DND-41 (cell line): ENCODE measurements at regions not wholly inside any gene's neighbourhood (a gene's known extent, or its start where the extent isn't known, plus 50 kb on each side); places are given as distances from the start of the nearest gene placed in this dataset.
A peak's percentile ranks its signal among the peaks of the same experiment; 100 is the strongest.

Experiments
- ATAC-seq: fragments of 200-7000 bp; cut with Tn5 transposase; 3 replicates; pipeline ENCODE4 v1.9.1; 2021; ENCODE audit warnings: low read depth; ENCODE audit not compliant: insufficient read depth
- DNase-seq: peaks from one replicate; pipeline ENCODE4 v3.0.0-alpha.2; 2020
- H2AFZ ChIP-seq: 2 replicates; pipeline ENCODE4 v1.6.0; 2012; ENCODE audit warnings: low read depth, low read length
- H3K27ac ChIP-seq: 2 replicates; pipeline ENCODE4 v1.5.1; 2012; ENCODE audit warnings: low read length, inconsistent platforms
- H3K27me3 ChIP-seq: fragments of 200-600 bp; sonication (generic); 2 replicates; pipeline ENCODE4 v1.6.0; 2012; ENCODE audit warnings: low read length, mild to moderate bottlenecking, inconsistent platforms; ENCODE audit not compliant: insufficient read depth, poor library complexity
- H3K36me3 ChIP-seq: 2 replicates; pipeline ENCODE4 v1.5.1; 2012; ENCODE audit warnings: low read length, inconsistent platforms; ENCODE audit not compliant: insufficient read depth
- H3K4me1 ChIP-seq: 2 replicates; pipeline ENCODE4 v1.5.1; 2012; ENCODE audit warnings: mild to moderate bottlenecking, low read length; ENCODE audit not compliant: insufficient read depth
- H3K4me2 ChIP-seq: 2 replicates; pipeline ENCODE4 v1.6.0; 2012; ENCODE audit warnings: mild to moderate bottlenecking, moderate library complexity, low read length, inconsistent platforms; ENCODE audit not compliant: insufficient read depth
- H3K4me3 ChIP-seq, 2 experiments: fragments of 200-600 bp in 1 of 2; shearing (Covaris generic) in 1 of 2; 2 replicates each; pipeline ENCODE4 v1.5.1; 2012 to 2016; ENCODE audit warnings: inconsistent platforms in 2 of 2, low read length in 2 of 2, mild to moderate bottlenecking in 2 of 2, low read depth in 1 of 2, moderate library complexity in 1 of 2
- H3K79me2 ChIP-seq: 2 replicates; pipeline ENCODE4 v1.6.0; 2012; ENCODE audit warnings: low read length, inconsistent platforms; ENCODE audit not compliant: insufficient read depth
- H3K9ac ChIP-seq: 2 replicates; pipeline ENCODE4 v1.6.0; 2012; ENCODE audit warnings: low read depth, mild to moderate bottlenecking, inconsistent platforms, low read length, moderate library complexity
- H3K9me3 ChIP-seq: 2 replicates; pipeline ENCODE4 v1.5.1; 2012; ENCODE audit warnings: low read length, moderate library complexity, mild to moderate bottlenecking, inconsistent platforms; ENCODE audit not compliant: insufficient read depth, severe bottlenecking
- H4K20me1 ChIP-seq: 2 replicates; pipeline ENCODE4 v1.6.0; 2012; ENCODE audit warnings: low read length; ENCODE audit not compliant: insufficient read depth
- CTCF ChIP-seq: IDR thresholded peaks from 2 replicates; pipeline ENCODE4 v1.5.1; 2012; ENCODE audit warnings: borderline replicate concordance, low read length, moderate library complexity, mild to moderate bottlenecking; ENCODE audit not compliant: poor library complexity, severe bottlenecking; ENCODE audit errors: extremely low read depth
- EZH2 ChIP-seq: IDR thresholded peaks from 3 replicates; pipeline ENCODE4 v1.6.1; 2012; ENCODE audit warnings: borderline replicate concordance, low read depth, mild to moderate bottlenecking, moderate library complexity, low read length, inconsistent platforms; ENCODE audit not compliant: severe bottlenecking

GRCh38 chrX:13464599-13465275, 104.7 kb upstream of the EGFL6 start:
- Histone ChIP-seq H3K27me3 (no peaks in the 10 kb centered on the region), H3K4me1 (peaks cover 23% of the 10 kb centered on the region), H3K27ac (peak overlapping the region; percentile 85), H3K4me2 (no peak overlapping the region), H3K79me2 (no peaks in the 10 kb centered on the region), H4K20me1 (no peaks in the 10 kb centered on the region), H3K9ac (no peak overlapping the region), H3K36me3 (no peaks in the 10 kb centered on the region), H2AFZ (no peak overlapping the region), H3K4me3 (no peak overlapping the region), H3K9me3 (peaks cover 9% of the 10 kb centered on the region)
- no peak for TF ChIP-seq CTCF
- no peak for TF ChIP-seq EZH2
- DNase-seq (no peak), ATAC-seq (no peak)

DNA sequence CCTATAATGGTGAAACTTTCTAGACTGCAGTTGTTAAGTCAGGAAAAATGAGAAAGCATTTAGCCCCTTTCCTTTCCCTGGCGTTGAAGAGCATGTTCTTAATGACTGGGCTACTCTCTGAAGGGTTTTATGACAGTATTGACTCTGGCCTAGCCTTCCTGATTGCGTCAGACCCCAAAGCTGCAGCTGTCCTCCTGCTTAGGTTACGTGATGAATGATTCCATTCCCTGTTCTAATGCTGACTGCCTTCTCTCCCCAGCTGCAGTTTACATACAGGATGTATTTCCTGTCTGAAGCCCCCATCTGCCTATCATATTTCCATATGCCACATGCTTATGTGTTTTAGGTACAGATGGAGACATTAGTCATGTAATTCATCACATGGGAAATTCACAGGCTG, 105.8 kb upstream of the EGFL6 start:
- DNase-seq (peak; percentile 77), ATAC-seq (peak; percentile 98)
- Histone ChIP-seq H4K20me1 (no peaks in the 10 kb centered on the region), H3K36me3 (no peaks in the 10 kb centered on the region), H3K4me1 (peaks cover 23% of the 10 kb centered on the region), H3K4me2 (peak overlapping the region; percentile 36; the same call in 1 of the 2 replicates), H3K79me2 (no peaks in the 10 kb centered on the region), H3K9ac (peak overlapping the region; percentile 43), H2AFZ (peak overlapping the region; percentile 58), H3K4me3 (no peak overlapping the region), H3K27me3 (no peaks in the 10 kb centered on the region), H3K27ac (peak overlapping the region; percentile 85), H3K9me3 (peaks cover 9% of the 10 kb centered on the region)
- TF ChIP-seq CTCF (no peak), EZH2 (no peak)

- no peak overlapping the region for H3K4me3 ChIP-seq
- no peaks in the 10 kb centered on the region for H3K4me1 ChIP-seq
- DNase-seq (no peak), ATAC-seq (no peak)
- H2AFZ ChIP-seq = no peak overlapping the region
- H3K4me2 ChIP-seq = no peak overlapping the region
- H3K27ac ChIP-seq = no peak overlapping the region
- H3K9me3 ChIP-seq = no peaks in the 10 kb centered on the region
- no peaks in the 10 kb centered on the region for H3K27me3 ChIP-seq
- H3K79me2 ChIP-seq = no peaks in the 10 kb centered on the region
- no peaks in the 10 kb centered on the region for H3K36me3 ChIP-seq
- H4K20me1 ChIP-seq = no peaks in the 10 kb centered on the region
- no peak for TF ChIP-seq CTCF
- H3K9ac ChIP-seq = no peak overlapping the region
These were observed 117.1 kb upstream of the EGFL6 start for GRCh38 chrX:13452283-13452682.

GRCh38 chrX:13449441-13449840, 120.0 kb upstream of the EGFL6 start:
- H3K9ac ChIP-seq = no peak overlapping the region
- H3K4me2 ChIP-seq = no peak overlapping the region
- H3K36me3 ChIP-seq = no peaks in the 10 kb centered on the region
- H3K4me1 ChIP-seq = no peaks in the 10 kb centered on the region
- H3K27me3 ChIP-seq = no peaks in the 10 kb centered on the region
- H2AFZ ChIP-seq = no peak overlapping the region
- no peak for DNase-seq
- no peak overlapping the region for H3K27ac ChIP-seq
- no peak overlapping the region for H3K4me3 ChIP-seq
- H4K20me1 ChIP-seq = no peaks in the 10 kb centered on the region
- no peak for ATAC-seq
- no peaks in the 10 kb centered on the region for H3K9me3 ChIP-seq
- no peaks in the 10 kb centered on the region for H3K79me2 ChIP-seq
- TF ChIP-seq EZH2 = no peak
- TF ChIP-seq CTCF = no peak
